ENCODE measurements at regions not wholly inside any gene's neighbourhood (a gene's known extent, or its start where the extent isn't known, plus 50 kb on each side); places are given as distances from the start of the nearest gene placed in this dataset.

- TF ChIP-seq, protein P1, sequence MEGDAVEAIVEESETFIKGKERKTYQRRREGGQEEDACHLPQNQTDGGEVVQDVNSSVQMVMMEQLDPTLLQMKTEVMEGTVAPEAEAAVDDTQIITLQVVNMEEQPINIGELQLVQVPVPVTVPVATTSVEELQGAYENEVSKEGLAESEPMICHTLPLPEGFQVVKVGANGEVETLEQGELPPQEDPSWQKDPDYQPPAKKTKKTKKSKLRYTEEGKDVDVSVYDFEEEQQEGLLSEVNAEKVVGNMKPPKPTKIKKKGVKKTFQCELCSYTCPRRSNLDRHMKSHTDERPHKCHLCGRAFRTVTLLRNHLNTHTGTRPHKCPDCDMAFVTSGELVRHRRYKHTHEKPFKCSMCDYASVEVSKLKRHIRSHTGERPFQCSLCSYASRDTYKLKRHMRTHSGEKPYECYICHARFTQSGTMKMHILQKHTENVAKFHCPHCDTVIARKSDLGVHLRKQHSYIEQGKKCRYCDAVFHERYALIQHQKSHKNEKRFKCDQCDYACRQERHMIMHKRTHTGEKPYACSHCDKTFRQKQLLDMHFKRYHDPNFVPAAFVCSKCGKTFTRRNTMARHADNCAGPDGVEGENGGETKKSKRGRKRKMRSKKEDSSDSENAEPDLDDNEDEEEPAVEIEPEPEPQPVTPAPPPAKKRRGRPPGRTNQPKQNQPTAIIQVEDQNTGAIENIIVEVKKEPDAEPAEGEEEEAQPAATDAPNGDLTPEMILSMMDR (IDR thresholded peaks at IDR 0.05), result no peak
- TF ChIP-seq POLR2A (IDR thresholded peaks at IDR 0.05), result no peak
These were observed 551.1 kb upstream of the POT1 start for GRCh38 chr7:125480762-125481161.
